ENCODE measurements at regions not wholly inside any gene's neighbourhood (a gene's known extent, or its start where the extent isn't known, plus 50 kb on each side); places are given as distances from the start of the nearest gene placed in this dataset.

DNA sequence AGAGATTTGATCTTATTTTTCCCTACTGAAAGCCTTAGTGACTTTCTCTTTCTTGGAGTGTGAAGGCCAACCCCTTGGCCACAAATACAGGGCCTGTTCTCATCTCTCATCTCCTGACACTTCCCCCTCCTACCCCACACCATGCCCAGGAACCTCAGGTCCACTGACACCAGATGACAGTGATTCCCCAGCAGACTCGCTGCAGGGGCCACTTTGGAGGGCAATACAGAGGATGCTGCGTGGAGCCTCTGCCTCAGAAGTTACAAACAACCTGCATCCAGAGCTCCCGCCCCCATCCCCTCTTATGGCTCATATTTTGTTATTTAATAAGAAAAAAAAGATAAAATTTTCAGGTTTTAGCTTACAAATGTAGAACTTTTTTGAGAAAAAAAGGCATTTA, 70.1 kb upstream of the LGALSL start:
- Histone ChIP-seq H3K9me3 (ENCODE audit: control insufficient read depth, low read length) (no peaks in the 10 kb centered on the region), H2AFZ (no peak overlapping the region), H3K4me3 (ENCODE audit: low read depth, low read length) (no peak overlapping the region), H3K4me1 (peaks cover 20% of the 10 kb centered on the region), H3K27me3 (ENCODE audit: control insufficient read depth, insufficient read depth, low read length) (no peaks in the 10 kb centered on the region), H3K36me3 (ENCODE audit: control insufficient read depth, insufficient read depth, low read length) (no peaks in the 10 kb centered on the region), H3K27ac (no peak overlapping the region), H3K79me2 (no peaks in the 10 kb centered on the region), H3K4me2 (ENCODE audit: low read length) (no peak overlapping the region), H3K9ac (no peak overlapping the region)
- TF ChIP-seq, protein P1, sequence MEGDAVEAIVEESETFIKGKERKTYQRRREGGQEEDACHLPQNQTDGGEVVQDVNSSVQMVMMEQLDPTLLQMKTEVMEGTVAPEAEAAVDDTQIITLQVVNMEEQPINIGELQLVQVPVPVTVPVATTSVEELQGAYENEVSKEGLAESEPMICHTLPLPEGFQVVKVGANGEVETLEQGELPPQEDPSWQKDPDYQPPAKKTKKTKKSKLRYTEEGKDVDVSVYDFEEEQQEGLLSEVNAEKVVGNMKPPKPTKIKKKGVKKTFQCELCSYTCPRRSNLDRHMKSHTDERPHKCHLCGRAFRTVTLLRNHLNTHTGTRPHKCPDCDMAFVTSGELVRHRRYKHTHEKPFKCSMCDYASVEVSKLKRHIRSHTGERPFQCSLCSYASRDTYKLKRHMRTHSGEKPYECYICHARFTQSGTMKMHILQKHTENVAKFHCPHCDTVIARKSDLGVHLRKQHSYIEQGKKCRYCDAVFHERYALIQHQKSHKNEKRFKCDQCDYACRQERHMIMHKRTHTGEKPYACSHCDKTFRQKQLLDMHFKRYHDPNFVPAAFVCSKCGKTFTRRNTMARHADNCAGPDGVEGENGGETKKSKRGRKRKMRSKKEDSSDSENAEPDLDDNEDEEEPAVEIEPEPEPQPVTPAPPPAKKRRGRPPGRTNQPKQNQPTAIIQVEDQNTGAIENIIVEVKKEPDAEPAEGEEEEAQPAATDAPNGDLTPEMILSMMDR (IDR thresholded peaks at IDR 0.05), result no peak

DNA sequence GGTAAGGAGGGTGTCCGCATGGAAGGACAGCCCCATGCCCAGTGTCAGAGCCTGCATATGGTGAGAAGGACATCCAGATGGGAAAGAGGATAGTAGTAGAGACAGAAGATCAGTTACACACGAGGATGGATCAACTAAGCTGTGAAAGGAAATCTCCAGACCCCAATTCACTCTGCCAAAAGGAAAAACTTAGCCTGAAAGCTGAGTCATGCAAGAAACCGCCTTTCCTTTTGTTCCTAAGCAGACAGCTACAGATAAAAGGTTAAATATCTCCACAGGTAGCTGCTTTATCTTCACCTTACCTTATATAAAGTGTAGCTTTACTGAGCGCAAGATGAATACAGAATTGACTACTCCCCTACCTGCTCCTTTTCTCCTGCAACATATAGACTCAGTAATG, 67.3 kb upstream of the LGALSL start:
- no peaks in the 10 kb centered on the region for H3K79me2 ChIP-seq
- TF ChIP-seq, protein P1 (IDR thresholded peaks at IDR 0.05), result no peak
- no peaks in the 10 kb centered on the region for H3K9me3 ChIP-seq (ENCODE audit: control insufficient read depth, low read length)
- no peak overlapping the region for H3K27ac ChIP-seq
- no peak overlapping the region for H3K4me2 ChIP-seq (ENCODE audit: low read length)
- H3K27me3 ChIP-seq (ENCODE audit: control insufficient read depth, insufficient read depth, low read length), result no peaks in the 10 kb centered on the region
- H3K9ac ChIP-seq, result no peak overlapping the region
- H3K36me3 ChIP-seq (ENCODE audit: control insufficient read depth, insufficient read depth, low read length), result no peaks in the 10 kb centered on the region
- H3K4me3 ChIP-seq (ENCODE audit: low read depth, low read length), result no peak overlapping the region
- no peak overlapping the region for H2AFZ ChIP-seq
- no peaks in the 10 kb centered on the region for H3K4me1 ChIP-seq

DNA sequence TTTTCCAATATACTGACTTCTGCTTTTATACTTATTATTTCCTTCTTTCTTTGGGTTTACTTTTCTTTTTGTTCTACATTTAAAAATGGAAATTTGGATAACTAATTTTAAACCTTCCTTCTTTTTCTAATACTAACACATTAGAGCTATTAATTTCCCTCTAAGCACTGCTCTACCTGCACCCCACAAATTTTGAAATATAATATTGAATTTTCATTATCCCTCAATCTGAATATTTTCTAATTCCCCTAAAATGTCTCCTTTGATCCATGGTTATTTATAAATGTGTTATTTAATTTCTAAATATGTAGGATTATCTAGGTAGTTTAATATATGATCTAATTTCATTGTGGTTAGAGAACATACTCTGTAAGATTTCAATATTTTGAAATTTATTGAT, 63.4 kb upstream of the LGALSL start:
- no peaks in the 10 kb centered on the region for H3K36me3 ChIP-seq (ENCODE audit: control insufficient read depth, insufficient read depth, low read length)
- no peaks in the 10 kb centered on the region for H3K79me2 ChIP-seq
- no peaks in the 10 kb centered on the region for H3K9me3 ChIP-seq (ENCODE audit: control insufficient read depth, low read length)
- H3K4me3 ChIP-seq (ENCODE audit: low read depth, low read length), result no peak overlapping the region
- no peak overlapping the region for H3K4me2 ChIP-seq (ENCODE audit: low read length)
- H3K4me1 ChIP-seq, result no peaks in the 10 kb centered on the region
- TF ChIP-seq, protein P1 (IDR thresholded peaks at IDR 0.05), result no peak
- no peak overlapping the region for H3K27ac ChIP-seq
- H3K9ac ChIP-seq, result no peak overlapping the region
- H2AFZ ChIP-seq, result no peak overlapping the region
- no peaks in the 10 kb centered on the region for H3K27me3 ChIP-seq (ENCODE audit: control insufficient read depth, insufficient read depth, low read length)

DNA sequence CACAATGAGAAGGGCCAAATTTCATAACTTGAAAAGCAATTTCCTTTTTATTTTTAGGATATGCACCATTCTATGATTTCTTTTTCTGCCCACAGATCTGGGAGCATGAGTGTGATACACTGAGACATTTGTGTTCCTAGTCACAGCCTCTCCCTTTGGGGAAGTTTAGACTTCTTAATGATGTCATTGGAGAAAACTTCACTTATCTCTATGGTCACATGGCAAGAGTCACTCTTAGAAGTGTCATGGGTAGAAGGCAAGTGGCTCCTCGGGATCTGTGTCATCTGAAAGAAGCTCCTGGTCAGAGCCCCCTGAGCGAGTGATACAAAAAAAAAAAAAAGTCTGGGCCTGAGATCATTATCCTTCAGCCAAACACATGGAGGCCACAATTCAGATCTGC, 62.5 kb upstream of the LGALSL start:
- Histone ChIP-seq H3K27me3 (ENCODE audit: control insufficient read depth, insufficient read depth, low read length) (no peaks in the 10 kb centered on the region), H3K4me3 (ENCODE audit: low read depth, low read length) (no peak overlapping the region), H3K4me2 (ENCODE audit: low read length) (no peak overlapping the region), H3K4me1 (no peaks in the 10 kb centered on the region), H3K27ac (no peak overlapping the region), H3K36me3 (ENCODE audit: control insufficient read depth, insufficient read depth, low read length) (no peaks in the 10 kb centered on the region), H3K9me3 (ENCODE audit: control insufficient read depth, low read length) (no peaks in the 10 kb centered on the region), H3K79me2 (no peaks in the 10 kb centered on the region), H3K9ac (no peak overlapping the region), H2AFZ (no peak overlapping the region)
- TF ChIP-seq, protein P1 (IDR thresholded peaks at IDR 0.05), result no peak

DNA sequence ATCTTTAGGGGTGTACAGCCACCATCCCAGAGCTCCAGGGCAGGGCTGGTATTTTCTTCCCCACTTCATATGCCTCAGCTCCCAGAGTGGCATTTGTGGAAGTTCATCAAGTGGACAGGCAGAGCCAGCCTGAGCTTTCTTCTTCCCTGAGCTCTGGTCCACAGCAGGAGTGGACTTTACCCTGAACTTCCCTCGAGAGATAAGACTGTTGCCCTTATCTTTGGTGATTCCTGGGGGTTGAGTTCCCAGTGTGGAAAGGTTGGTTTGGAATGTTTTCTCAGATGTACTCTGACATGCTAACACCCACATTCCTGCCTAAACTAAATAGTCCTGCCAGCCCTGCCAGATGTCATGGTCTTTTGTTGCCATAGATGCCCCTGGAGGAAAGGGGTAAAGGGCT, 62.0 kb upstream of the LGALSL start:
- no peak overlapping the region for H3K9ac ChIP-seq
- TF ChIP-seq, protein P1 (IDR thresholded peaks at IDR 0.05), result no peak
- no peaks in the 10 kb centered on the region for H3K36me3 ChIP-seq (ENCODE audit: control insufficient read depth, insufficient read depth, low read length)
- no peak overlapping the region for H3K4me2 ChIP-seq (ENCODE audit: low read length)
- H3K4me1 ChIP-seq, result no peaks in the 10 kb centered on the region
- no peaks in the 10 kb centered on the region for H3K27me3 ChIP-seq (ENCODE audit: control insufficient read depth, insufficient read depth, low read length)
- no peaks in the 10 kb centered on the region for H3K79me2 ChIP-seq
- H2AFZ ChIP-seq, result no peak overlapping the region
- H3K4me3 ChIP-seq (ENCODE audit: low read depth, low read length), result no peak overlapping the region
- no peak overlapping the region for H3K27ac ChIP-seq
- H3K9me3 ChIP-seq (ENCODE audit: control insufficient read depth, low read length), result no peaks in the 10 kb centered on the region
